Neural crest cell (in vitro differentiated cells): ENCODE measurements at regions not wholly inside any gene's neighbourhood (a gene's known extent, or its start where the extent isn't known, plus 50 kb on each side); places are given as distances from the start of the nearest gene placed in this dataset.

Source experiments
- DNase-seq: peaks from one replicate; pipeline ENCODE4 v3.0.0; 2021; ENCODE audit warnings: low read depth, mixed read lengths, low spot score
- H3K27ac Mint-ChIP-seq: one replicate; pipeline ENCODE4 v1.8.0; 2021; ENCODE audit warnings: mild to moderate bottlenecking, mixed read lengths; ENCODE audit not compliant: unreplicated experiment
- H3K27me3 Mint-ChIP-seq: 2 replicates; pipeline ENCODE4 v1.8.0; 2021; ENCODE audit warnings: low read depth, mild to moderate bottlenecking, mixed read lengths
- H3K36me3 Mint-ChIP-seq: 2 replicates; pipeline ENCODE4 v1.8.0; 2021; ENCODE audit warnings: low read depth, mild to moderate bottlenecking, mixed read lengths
- H3K4me1 Mint-ChIP-seq: 2 replicates; pipeline ENCODE4 v1.8.0; 2021; ENCODE audit warnings: mixed read lengths
- H3K4me3 Mint-ChIP-seq: one replicate; pipeline ENCODE4 v1.8.0; 2021; ENCODE audit warnings: mild to moderate bottlenecking, mixed read lengths
- H3K9me3 Mint-ChIP-seq: 2 replicates; pipeline ENCODE4 v1.8.0; 2021; ENCODE audit warnings: mixed read lengths
- CTCF ChIP-seq: fragments of 200-600 bp; sonication (generic); conservative IDR thresholded peaks from 2 replicates; pipeline ENCODE4 v1.5.0; 2021; ENCODE audit warnings: antibody characterized with exemption, mild to moderate bottlenecking

DNA sequence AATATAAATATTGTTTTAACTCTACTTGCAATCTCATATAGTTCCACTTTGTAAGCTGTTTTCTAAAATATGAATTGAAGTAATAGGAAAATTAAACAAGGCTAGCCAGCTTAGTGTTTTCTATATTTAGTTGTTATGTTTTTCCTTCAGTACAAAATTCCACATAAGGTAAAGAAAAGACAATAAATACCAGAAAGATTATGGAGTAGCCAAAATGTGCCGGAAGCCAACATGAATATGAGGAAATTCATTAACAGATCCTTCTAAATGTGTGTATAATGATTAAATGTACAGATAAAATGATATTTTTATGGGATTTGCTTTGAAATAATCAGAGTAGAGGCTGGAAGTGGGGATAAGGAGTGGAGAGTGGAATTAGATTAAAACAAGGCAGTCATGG, 52.5 kb upstream of the COL21A1 start:
- Mint-ChIP-seq H3K4me1 (peaks cover 5% of the 10 kb centered on the region), H3K27me3 (no peaks in the 10 kb centered on the region), H3K36me3 (no peaks in the 10 kb centered on the region), H3K4me3 (no peak overlapping the region), H3K27ac (no peak overlapping the region), H3K9me3 (peaks cover 13% of the 10 kb centered on the region)
- DNase-seq, result no peak
- TF ChIP-seq CTCF, result no peak

DNA sequence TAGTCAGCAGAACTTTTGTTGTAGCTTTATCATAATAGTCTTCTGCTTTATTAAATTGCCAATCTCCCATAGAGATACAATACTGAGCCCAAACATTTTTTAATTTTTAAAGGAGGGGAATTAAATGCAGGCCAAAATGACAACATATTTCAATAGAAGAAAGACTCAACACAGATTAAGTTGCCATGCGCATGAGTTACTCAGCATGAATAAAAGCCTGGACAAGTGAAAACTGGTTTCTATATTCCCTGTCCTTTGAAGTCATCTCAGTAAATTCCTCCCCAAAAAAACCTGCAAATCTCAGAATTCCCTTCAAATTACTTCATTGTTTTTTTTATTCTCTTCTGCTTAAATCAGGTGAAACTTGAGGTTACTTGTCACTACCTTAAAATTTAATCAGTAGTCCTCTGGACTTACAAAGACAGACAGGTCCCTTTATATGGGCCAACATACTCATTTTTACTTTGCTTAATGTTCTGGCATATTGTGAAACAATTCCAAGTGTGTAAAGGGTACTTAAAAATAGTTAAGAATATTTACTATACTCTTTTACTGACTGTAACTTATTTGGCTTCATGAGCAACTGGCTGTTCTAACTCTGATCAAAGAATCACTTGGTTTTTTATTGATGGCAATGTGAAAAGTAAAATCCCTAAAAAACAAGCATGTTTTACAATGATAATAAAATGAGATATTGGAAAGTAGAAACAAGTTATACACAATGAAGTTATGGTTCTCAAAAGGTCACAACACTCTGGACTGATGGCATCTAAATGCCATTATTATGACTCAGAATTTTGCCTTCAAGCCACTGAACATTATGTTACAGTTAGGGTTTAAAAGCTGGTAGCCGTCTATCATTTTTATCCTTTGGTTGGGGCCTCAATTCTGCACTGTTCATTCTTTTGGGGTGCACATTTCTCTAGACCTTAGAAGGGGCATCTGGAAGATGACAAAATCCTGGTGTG, 49.9 kb upstream of the COL21A1 start:
- no peak for DNase-seq
- no peak overlapping the region for H3K27ac Mint-ChIP-seq
- H3K36me3 Mint-ChIP-seq, result no peaks in the 10 kb centered on the region
- no peak for TF ChIP-seq CTCF
- peaks cover 9% of the 10 kb centered on the region for H3K9me3 Mint-ChIP-seq
- peaks cover 5% of the 10 kb centered on the region for H3K4me1 Mint-ChIP-seq
- no peak overlapping the region for H3K4me3 Mint-ChIP-seq
- H3K27me3 Mint-ChIP-seq, result no peaks in the 10 kb centered on the region
